HFFc6 (cell line): ENCODE measurements at regions not wholly inside any gene's neighbourhood (a gene's known extent, or its start where the extent isn't known, plus 50 kb on each side); places are given as distances from the start of the nearest gene placed in this dataset.

ENCODE experiments used
- DNase-seq: peaks from one replicate; pipeline ENCODE4 v3.0.0-alpha.2; 2018
- H3K27ac Mint-ChIP-seq: 2 replicates; pipeline ENCODE4 v1.8.0; 2020; ENCODE audit warnings: mild to moderate bottlenecking, mixed read lengths
- H3K27me3 Mint-ChIP-seq: 2 replicates; pipeline ENCODE4 v1.8.0; 2021; ENCODE audit warnings: mild to moderate bottlenecking, moderate library complexity, mixed read lengths; ENCODE audit not compliant: insufficient read depth
- H3K36me3 Mint-ChIP-seq: 2 replicates; pipeline ENCODE4 v1.8.0; 2021; ENCODE audit warnings: low read depth, mixed read lengths
- H3K4me1 Mint-ChIP-seq: 2 replicates; pipeline ENCODE4 v1.8.0; 2020; ENCODE audit warnings: low read depth, mixed read lengths
- H3K4me3 Mint-ChIP-seq: 2 replicates; pipeline ENCODE4 v1.8.0; 2020; ENCODE audit warnings: mild to moderate bottlenecking, moderate library complexity, mixed read lengths
- H3K9me3 Mint-ChIP-seq: 2 replicates; pipeline ENCODE4 v1.8.0; 2020; ENCODE audit warnings: mild to moderate bottlenecking, mixed read lengths
- TF ChIP-seq, protein P1 (sequence below): fragments of 200-600 bp; sonication (generic); IDR thresholded peaks from 2 replicates; pipeline ENCODE4 v1.5.0; 2021; ENCODE audit warnings: antibody characterized with exemption, mild to moderate bottlenecking

DNA sequence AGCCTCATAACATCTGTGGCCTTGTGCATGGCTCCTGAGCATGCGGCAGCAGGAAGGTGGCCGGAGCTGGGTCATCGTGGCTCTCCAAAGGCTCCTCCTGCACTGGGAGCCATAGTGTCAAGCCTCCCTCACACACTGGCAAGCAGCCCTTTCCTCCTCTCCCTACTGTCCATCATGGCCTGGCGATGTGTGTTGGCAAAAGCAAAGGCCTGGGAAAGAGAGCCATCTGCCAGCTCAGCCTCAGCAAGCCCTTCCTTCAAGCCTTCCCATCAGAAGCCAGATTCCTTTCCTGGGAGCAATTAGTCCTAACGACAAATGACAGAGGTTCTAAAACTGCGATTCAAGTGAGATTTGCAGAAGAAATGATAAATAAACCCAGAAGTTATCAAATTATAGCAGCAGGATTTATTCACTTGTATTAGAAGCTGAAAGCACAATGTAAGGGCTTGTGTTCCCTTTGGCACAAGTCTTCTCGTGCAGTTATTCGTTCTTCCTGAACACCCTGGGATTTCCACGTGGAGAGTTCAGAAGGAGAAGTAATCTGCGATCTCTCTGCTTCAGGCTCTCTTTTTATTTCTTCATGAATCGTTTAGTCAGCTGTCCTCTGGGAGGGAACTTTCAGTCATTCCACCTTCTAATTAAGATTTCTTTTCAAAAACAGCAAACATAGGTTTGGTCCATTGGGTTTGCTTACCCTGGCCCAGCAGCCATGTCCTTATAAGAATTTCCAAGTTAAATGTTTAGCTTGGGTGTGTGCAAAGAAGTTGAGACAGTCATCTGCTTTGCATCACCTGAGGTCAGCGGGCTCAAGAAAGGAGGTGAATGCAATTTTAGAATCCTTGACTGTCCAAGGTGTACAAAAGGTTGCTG, 110.3 kb upstream of the TMC3 start:
- H3K27ac Mint-ChIP-seq = no peak overlapping the region
- peaks cover 14% of the 10 kb centered on the region for H3K4me1 Mint-ChIP-seq
- no peak overlapping the region for H3K4me3 Mint-ChIP-seq
- TF ChIP-seq, protein P1, sequence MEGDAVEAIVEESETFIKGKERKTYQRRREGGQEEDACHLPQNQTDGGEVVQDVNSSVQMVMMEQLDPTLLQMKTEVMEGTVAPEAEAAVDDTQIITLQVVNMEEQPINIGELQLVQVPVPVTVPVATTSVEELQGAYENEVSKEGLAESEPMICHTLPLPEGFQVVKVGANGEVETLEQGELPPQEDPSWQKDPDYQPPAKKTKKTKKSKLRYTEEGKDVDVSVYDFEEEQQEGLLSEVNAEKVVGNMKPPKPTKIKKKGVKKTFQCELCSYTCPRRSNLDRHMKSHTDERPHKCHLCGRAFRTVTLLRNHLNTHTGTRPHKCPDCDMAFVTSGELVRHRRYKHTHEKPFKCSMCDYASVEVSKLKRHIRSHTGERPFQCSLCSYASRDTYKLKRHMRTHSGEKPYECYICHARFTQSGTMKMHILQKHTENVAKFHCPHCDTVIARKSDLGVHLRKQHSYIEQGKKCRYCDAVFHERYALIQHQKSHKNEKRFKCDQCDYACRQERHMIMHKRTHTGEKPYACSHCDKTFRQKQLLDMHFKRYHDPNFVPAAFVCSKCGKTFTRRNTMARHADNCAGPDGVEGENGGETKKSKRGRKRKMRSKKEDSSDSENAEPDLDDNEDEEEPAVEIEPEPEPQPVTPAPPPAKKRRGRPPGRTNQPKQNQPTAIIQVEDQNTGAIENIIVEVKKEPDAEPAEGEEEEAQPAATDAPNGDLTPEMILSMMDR = no peak
- H3K36me3 Mint-ChIP-seq = no peaks in the 10 kb centered on the region
- H3K27me3 Mint-ChIP-seq = no peaks in the 10 kb centered on the region
- no peak for DNase-seq
- H3K9me3 Mint-ChIP-seq = no peaks in the 10 kb centered on the region

DNA sequence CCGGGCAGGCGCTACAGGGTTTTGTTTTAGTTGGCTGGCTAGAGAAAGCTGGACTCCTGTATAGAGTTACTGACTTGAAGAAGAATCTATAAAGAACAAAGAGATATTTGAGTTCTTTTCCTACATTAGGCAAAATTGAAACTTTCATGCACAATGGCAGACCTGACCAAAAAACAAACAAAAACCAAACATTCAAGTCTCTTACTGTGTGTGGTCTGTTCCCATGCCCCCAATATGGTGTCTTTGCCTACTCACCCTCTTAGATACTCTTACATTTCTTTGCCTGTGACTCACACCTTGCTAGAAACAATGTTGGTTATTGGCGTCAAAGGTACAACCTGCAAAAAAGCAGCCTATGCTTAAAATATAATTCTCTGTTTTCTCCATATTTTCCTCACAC, 109.5 kb upstream of the TMC3 start:
- H3K36me3 Mint-ChIP-seq = no peaks in the 10 kb centered on the region

DNA sequence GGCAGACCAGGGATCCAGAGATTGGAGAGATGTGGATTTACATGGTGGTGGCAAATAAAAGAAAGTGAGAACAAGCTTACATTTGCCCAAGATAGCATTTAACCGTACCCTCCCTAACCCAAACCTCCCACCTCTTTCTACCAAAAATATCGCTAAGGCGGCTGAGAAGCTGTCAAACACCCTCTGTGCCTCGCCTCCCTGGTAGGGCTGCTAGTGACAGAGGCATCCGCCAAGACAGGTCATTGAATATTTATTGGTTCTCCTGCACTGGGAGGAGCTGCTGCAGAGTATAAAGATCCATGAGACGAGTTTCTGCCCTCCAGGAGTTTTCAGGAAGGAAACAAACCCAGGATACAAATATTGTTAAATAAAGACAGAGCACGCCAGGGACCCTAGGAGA, 107.3 kb upstream of the TMC3 start:
- TF ChIP-seq, protein P1 = no peak
- H3K4me3 Mint-ChIP-seq = no peak overlapping the region

More for the DNA sequence above, 109.5 kb upstream of the TMC3 start:
- H3K27ac Mint-ChIP-seq = no peak overlapping the region
- H3K9me3 Mint-ChIP-seq = no peaks in the 10 kb centered on the region
- H3K4me1 Mint-ChIP-seq = peaks cover 14% of the 10 kb centered on the region
- H3K27me3 Mint-ChIP-seq = no peaks in the 10 kb centered on the region
- TF ChIP-seq, protein P1 = no peak
- H3K4me3 Mint-ChIP-seq = no peak overlapping the region
- DNase-seq = no peak

DNA sequence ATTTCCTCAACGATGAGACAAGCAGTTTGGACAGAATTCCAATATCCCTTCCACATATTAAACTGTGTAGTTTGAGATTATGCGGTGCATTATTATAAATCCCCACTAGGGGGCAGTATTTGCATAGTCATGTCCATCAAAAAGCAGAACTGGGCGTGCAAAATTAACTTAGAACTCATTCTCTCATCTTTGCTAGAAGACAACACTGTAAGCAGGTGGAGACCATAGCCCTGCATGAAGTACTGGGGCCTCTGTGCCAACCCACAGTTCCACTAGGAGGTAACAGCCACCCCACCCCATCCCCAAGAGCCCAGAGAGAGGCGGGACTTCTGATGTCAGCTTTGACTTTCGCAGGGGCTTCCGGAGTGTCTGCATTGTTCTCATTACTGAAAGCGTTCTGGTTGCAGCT, 106.6 kb upstream of the TMC3 start:
- Mint-ChIP-seq H3K4me3 (no peak overlapping the region), H3K9me3 (no peaks in the 10 kb centered on the region), H3K4me1 (peaks cover 14% of the 10 kb centered on the region), H3K27me3 (no peaks in the 10 kb centered on the region), H3K27ac (no peak overlapping the region), H3K36me3 (no peaks in the 10 kb centered on the region)
- DNase-seq = peak; percentile 56
- TF ChIP-seq, protein P1 = peak; percentile 97

More for the DNA sequence above, 107.3 kb upstream of the TMC3 start:
- no peak overlapping the region for H3K27ac Mint-ChIP-seq
- no peaks in the 10 kb centered on the region for H3K9me3 Mint-ChIP-seq
- peaks cover 14% of the 10 kb centered on the region for H3K4me1 Mint-ChIP-seq
- H3K36me3 Mint-ChIP-seq = no peaks in the 10 kb centered on the region
- no peaks in the 10 kb centered on the region for H3K27me3 Mint-ChIP-seq
- DNase-seq = no peak

DNA sequence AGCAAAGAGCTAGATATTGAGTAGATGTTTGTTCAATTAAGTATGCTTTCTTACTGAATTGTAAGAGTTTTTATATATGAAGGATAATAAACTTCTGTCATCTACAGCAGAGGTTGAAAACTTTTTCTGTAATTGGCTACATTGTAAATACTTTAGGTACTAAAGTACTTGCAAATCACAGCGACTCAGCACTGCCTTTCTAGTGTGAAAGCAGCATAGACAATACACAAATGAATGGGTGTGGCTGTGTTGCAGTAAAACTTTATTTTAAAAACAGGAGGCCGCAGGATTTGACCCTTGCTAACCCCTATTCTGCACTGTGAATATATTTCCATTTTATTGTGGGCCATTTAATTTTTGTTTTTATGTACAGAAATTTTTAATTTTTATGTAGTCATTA, 104.3 kb upstream of the TMC3 start:
- no peaks in the 10 kb centered on the region for H3K27me3 Mint-ChIP-seq
- H3K4me1 Mint-ChIP-seq = peaks cover 14% of the 10 kb centered on the region
- H3K4me3 Mint-ChIP-seq = no peak overlapping the region
- H3K27ac Mint-ChIP-seq = no peak overlapping the region
- DNase-seq = no peak
- no peaks in the 10 kb centered on the region for H3K36me3 Mint-ChIP-seq
- no peaks in the 10 kb centered on the region for H3K9me3 Mint-ChIP-seq
- TF ChIP-seq, protein P1 = no peak
